ENCODE measurements at regions not wholly inside any gene's neighbourhood (a gene's known extent, or its start where the extent isn't known, plus 50 kb on each side); places are given as distances from the start of the nearest gene placed in this dataset.

- H3K79me2 ChIP-seq (ENCODE audit: low read length): no peaks in the 10 kb centered on the region
- peaks cover 36% of the 10 kb centered on the region for H3K4me1 ChIP-seq (ENCODE audit: low read length)
- H2AFZ ChIP-seq (ENCODE audit: low read length): peak overlapping the region; percentile 27
- TF ChIP-seq EZH2 (optimal IDR thresholded peaks at IDR 0.05; ENCODE audit: low read depth, low read length) (no peak), CTCF (IDR thresholded peaks at IDR 0.05; ENCODE audit: low read length) (no peak), EZH2phosphoT487 (IDR thresholded peaks at IDR 0.05; ENCODE audit: low read length) (no peak)
- peak overlapping the region; percentile 21 for H3K4me3 ChIP-seq (ENCODE audit: low read length)
- peak; percentile 86 for DNase-seq
- no peaks in the 10 kb centered on the region for H3K27me3 ChIP-seq (replicated peaks; ENCODE audit: insufficient read depth, low read length)
- no peaks in the 10 kb centered on the region for H3K9me3 ChIP-seq (replicated peaks; ENCODE audit: insufficient read depth, low read length)
- no peaks in the 10 kb centered on the region for H3K9me2 ChIP-seq (replicated peaks; ENCODE audit: insufficient read depth, low read length)
- no peaks in the 10 kb centered on the region for H4K20me1 ChIP-seq (ENCODE audit: insufficient read depth, low read length)
- H3F3A ChIP-seq (ENCODE audit: insufficient read depth, low read length): peaks cover 20% of the 10 kb centered on the region
- H3K4me2 ChIP-seq (ENCODE audit: low read depth, low read length): peak overlapping the region; percentile 70
- H3K36me3 ChIP-seq (replicated peaks; ENCODE audit: insufficient read depth, low read length): no peaks in the 10 kb centered on the region
- peak overlapping the region; percentile 30; the same call in 1 of the 2 replicates for H3K9ac ChIP-seq (ENCODE audit: low read length)
- peak overlapping the region; percentile 87 for H3K27ac ChIP-seq (ENCODE audit: low read length)
These were observed 647.6 kb downstream of the CPS1 start for GRCh38 chr2:211203986-211204385.

DNA sequence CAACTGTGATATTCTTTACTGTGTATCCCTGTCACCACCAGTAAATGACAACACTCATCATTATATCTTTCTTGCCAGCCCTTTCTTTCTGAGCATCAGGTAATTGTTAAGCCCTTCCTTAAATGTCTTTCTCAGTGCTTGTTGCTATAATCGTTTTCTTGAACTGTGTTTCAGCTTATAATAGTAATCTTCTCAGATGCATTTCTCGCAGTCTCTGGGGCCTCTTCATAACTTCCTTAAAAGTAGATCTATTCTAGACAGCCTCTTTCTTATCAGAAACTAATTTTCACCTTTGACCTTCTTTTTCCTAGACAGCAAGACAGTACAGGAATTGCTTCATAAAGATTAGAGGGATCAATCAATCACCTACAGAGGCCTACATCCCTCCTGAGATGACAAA is 648.1 kb downstream of the CPS1 start:
- H4K20me1 ChIP-seq (ENCODE audit: insufficient read depth, low read length): no peaks in the 10 kb centered on the region
- no peaks in the 10 kb centered on the region for H3K36me3 ChIP-seq (replicated peaks; ENCODE audit: insufficient read depth, low read length)
- DNase-seq: no peak
- peak overlapping the region; percentile 27 for H2AFZ ChIP-seq (ENCODE audit: low read length)
- H3K27me3 ChIP-seq (replicated peaks; ENCODE audit: insufficient read depth, low read length): no peaks in the 10 kb centered on the region
- H3K4me1 ChIP-seq (ENCODE audit: low read length): peaks cover 36% of the 10 kb centered on the region
- H3K4me3 ChIP-seq (ENCODE audit: low read length): peak overlapping the region; percentile 16; the same call in 1 of the 2 replicates
- no peaks in the 10 kb centered on the region for H3K9me3 ChIP-seq (replicated peaks; ENCODE audit: insufficient read depth, low read length)
- H3F3A ChIP-seq (ENCODE audit: insufficient read depth, low read length): peaks cover 20% of the 10 kb centered on the region
- peak overlapping the region; percentile 70 for H3K4me2 ChIP-seq (ENCODE audit: low read depth, low read length)
- H3K9me2 ChIP-seq (replicated peaks; ENCODE audit: insufficient read depth, low read length): no peaks in the 10 kb centered on the region
- H3K79me2 ChIP-seq (ENCODE audit: low read length): no peaks in the 10 kb centered on the region
- H3K27ac ChIP-seq (ENCODE audit: low read length): peak overlapping the region; percentile 87
- TF ChIP-seq CTCF (IDR thresholded peaks at IDR 0.05; ENCODE audit: low read length): no peak
- no peak for TF ChIP-seq EZH2 (optimal IDR thresholded peaks at IDR 0.05; ENCODE audit: low read depth, low read length)
- no peak for TF ChIP-seq EZH2phosphoT487 (IDR thresholded peaks at IDR 0.05; ENCODE audit: low read length)
- H3K9ac ChIP-seq (ENCODE audit: low read length): peak overlapping the region; percentile 30; the same call in 1 of the 2 replicates

- no peaks in the 10 kb centered on the region for H3K9me2 ChIP-seq (replicated peaks; ENCODE audit: insufficient read depth, low read length)
- no peak for TF ChIP-seq EZH2 (optimal IDR thresholded peaks at IDR 0.05; ENCODE audit: low read depth, low read length)
- TF ChIP-seq CTCF (IDR thresholded peaks at IDR 0.05; ENCODE audit: low read length): no peak
- no peak for TF ChIP-seq EZH2phosphoT487 (IDR thresholded peaks at IDR 0.05; ENCODE audit: low read length)
- peak overlapping the region; percentile 30; the same call in 1 of the 2 replicates for H3K9ac ChIP-seq (ENCODE audit: low read length)
- no peaks in the 10 kb centered on the region for H3K27me3 ChIP-seq (replicated peaks; ENCODE audit: insufficient read depth, low read length)
- no peaks in the 10 kb centered on the region for H3K79me2 ChIP-seq (ENCODE audit: low read length)
- H3K4me3 ChIP-seq (ENCODE audit: low read length): no peak overlapping the region; the same call in 1 of the 2 replicates
- peaks cover 36% of the 10 kb centered on the region for H3K4me1 ChIP-seq (ENCODE audit: low read length)
- no peaks in the 10 kb centered on the region for H4K20me1 ChIP-seq (ENCODE audit: insufficient read depth, low read length)
- H3K4me2 ChIP-seq (ENCODE audit: low read depth, low read length): peak overlapping the region; percentile 70
- H3K9me3 ChIP-seq (replicated peaks; ENCODE audit: insufficient read depth, low read length): no peaks in the 10 kb centered on the region
- DNase-seq: no peak
- H2AFZ ChIP-seq (ENCODE audit: low read length): peak overlapping the region; percentile 27
- H3K36me3 ChIP-seq (replicated peaks; ENCODE audit: insufficient read depth, low read length): no peaks in the 10 kb centered on the region
- H3K27ac ChIP-seq (ENCODE audit: low read length): peak overlapping the region; percentile 87
- H3F3A ChIP-seq (ENCODE audit: insufficient read depth, low read length): peaks cover 20% of the 10 kb centered on the region
These were observed 648.5 kb downstream of the CPS1 start for GRCh38 chr2:211204902-211205301.
